GM23338 (cell line): ENCODE measurements at regions not wholly inside any gene's neighbourhood (a gene's known extent, or its start where the extent isn't known, plus 50 kb on each side); places are given as distances from the start of the nearest gene placed in this dataset.

Source experiments
- ATAC-seq: fragments of 200-7000 bp; cut with Tn5 transposase; 3 replicates; pipeline ENCODE4 v1.9.1; 2020
- DNase-seq: peaks from one replicate; pipeline ENCODE4 v3.0.0-alpha.2; 2015; ENCODE audit warnings: low spot score
- H2AFZ ChIP-seq: fragments of 200-600 bp; sonication (generic); 2 replicates; pipeline ENCODE4 v1.8.0; 2016; ENCODE audit warnings: antibody characterized with exemption, mild to moderate bottlenecking, moderate library complexity
- H3F3A ChIP-seq: fragments of 200-600 bp; sonication (generic); replicated peaks from 2 replicates; pipeline ENCODE4 v1.8.0; 2017; ENCODE audit warnings: antibody characterized with exemption, mixed run types, low read depth
- H3K27ac ChIP-seq: fragments of 200-600 bp; sonication (generic); 2 replicates; pipeline ENCODE4 v1.6.1; 2016; ENCODE audit warnings: low read depth
- H3K27me3 ChIP-seq: fragments of 200-600 bp; sonication (generic); 2 replicates; pipeline ENCODE4 v1.8.0; 2016; ENCODE audit warnings: mild to moderate bottlenecking, mixed run types, moderate library complexity; ENCODE audit not compliant: insufficient read depth
- H3K36me3 ChIP-seq: fragments of 200-600 bp; sonication (generic); 2 replicates; pipeline ENCODE4 v1.8.0; 2016; ENCODE audit warnings: mild to moderate bottlenecking; ENCODE audit not compliant: insufficient read depth
- H3K4me1 ChIP-seq: fragments of 200-600 bp; sonication (generic); 2 replicates; pipeline ENCODE4 v1.8.0; 2016; ENCODE audit warnings: mild to moderate bottlenecking, moderate library complexity; ENCODE audit not compliant: insufficient read depth
- H3K4me2 ChIP-seq: fragments of 200-600 bp; sonication (generic); 2 replicates; pipeline ENCODE4 v1.7.1; 2017; ENCODE audit warnings: mixed run types
- H3K4me3 ChIP-seq: fragments of 200-600 bp; sonication (generic); 2 replicates; pipeline ENCODE4 v1.6.1; 2016; ENCODE audit warnings: mixed run types
- H3K79me2 ChIP-seq: fragments of 200-600 bp; sonication (generic); replicated peaks from 2 replicates; pipeline ENCODE4 v1.8.0; 2017; ENCODE audit warnings: mild to moderate bottlenecking; ENCODE audit not compliant: insufficient read depth
- H3K9me2 ChIP-seq: fragments of 200-600 bp; sonication (generic); 2 replicates; pipeline ENCODE4 v1.8.0; 2017; ENCODE audit not compliant: insufficient read depth
- H4K20me1 ChIP-seq: fragments of 200-600 bp; sonication (generic); replicated peaks from 2 replicates; pipeline ENCODE4 v1.8.0; 2017; ENCODE audit warnings: mild to moderate bottlenecking; ENCODE audit not compliant: insufficient read depth
- H3K27ac Mint-ChIP-seq: 2 replicates; pipeline ENCODE4 v1.8.0; 2020; ENCODE audit warnings: inconsistent platforms, mild to moderate bottlenecking, moderate library complexity, mixed read lengths
- H3K27me3 Mint-ChIP-seq: 3 replicates; pipeline ENCODE4 v1.8.0; 2022; ENCODE audit warnings: low read depth, mild to moderate bottlenecking, moderate library complexity, mixed read lengths, inconsistent platforms; ENCODE audit not compliant: insufficient read depth, poor library complexity
- H3K36me3 Mint-ChIP-seq: 3 replicates; pipeline ENCODE4 v1.8.0; 2021; ENCODE audit warnings: low read depth, mild to moderate bottlenecking, inconsistent platforms, moderate library complexity, mixed read lengths
- H3K4me1 Mint-ChIP-seq: 3 replicates; pipeline ENCODE4 v1.8.0; 2020; ENCODE audit warnings: mild to moderate bottlenecking, inconsistent platforms, mixed read lengths
- H3K4me3 Mint-ChIP-seq: 3 replicates; pipeline ENCODE4 v1.8.0; 2021; ENCODE audit warnings: moderate library complexity, mild to moderate bottlenecking, inconsistent platforms, mixed read lengths
- H3K9me3 Mint-ChIP-seq: 3 replicates; pipeline ENCODE4 v1.8.0; 2020; ENCODE audit warnings: moderate library complexity, mild to moderate bottlenecking, inconsistent platforms, mixed read lengths
- ETS1 ChIP-seq: IDR thresholded peaks from 2 replicates; pipeline ENCODE4 v1.6.1; 2016; ENCODE audit warnings: antibody characterized with exemption
- EZH2phosphoT487 ChIP-seq: fragments of 200-600 bp; sonication (generic); IDR thresholded peaks from one replicate; pipeline ENCODE4 v1.8.1; 2018; ENCODE audit warnings: antibody characterized with exemption; ENCODE audit not compliant: unreplicated experiment
- POLR2AphosphoS5 ChIP-seq: IDR thresholded peaks from 2 replicates; pipeline ENCODE4 v1.6.1; 2016; ENCODE audit warnings: antibody characterized with exemption, low read depth
- STAT1 ChIP-seq: IDR thresholded peaks from one replicate; pipeline ENCODE4 v1.6.1; 2016; ENCODE audit warnings: antibody characterized with exemption; ENCODE audit not compliant: unreplicated experiment
- ZNF114 ChIP-seq: fragments of 250-450 bp; sonication (Bioruptor Pico); IDR thresholded peaks from 2 replicates; pipeline ENCODE4 v1.5.0; 2020; ENCODE audit warnings: mild to moderate bottlenecking, moderate library complexity
- ZNF331 ChIP-seq: fragments of 250-450 bp; sonication (Bioruptor Pico); IDR thresholded peaks from 2 replicates; pipeline ENCODE4 v1.5.0; 2020; ENCODE audit warnings: low read depth, mild to moderate bottlenecking, moderate library complexity
- ZNF462 ChIP-seq: fragments of 250-450 bp; sonication (Bioruptor Pico); IDR thresholded peaks from 2 replicates; pipeline ENCODE4 v1.5.0; 2020; ENCODE audit warnings: mild to moderate bottlenecking, moderate library complexity

GRCh38 chr11:41982276-41982675, 522.8 kb upstream of the LRRC4C start:
- Histone ChIP-seq H3K79me2 (no peaks in the 10 kb centered on the region), H3K4me1 (no peaks in the 10 kb centered on the region), H3F3A (no peaks in the 10 kb centered on the region), H4K20me1 (no peaks in the 10 kb centered on the region), H3K27me3 (no peaks in the 10 kb centered on the region), H3K9me2 (peaks cover 6% of the 10 kb centered on the region; the same call in 1 of the 2 replicates), H3K27ac (no peak overlapping the region), H3K4me2 (no peak overlapping the region), H3K4me3 (no peak overlapping the region), H2AFZ (no peak overlapping the region), H3K36me3 (no peaks in the 10 kb centered on the region)
- no peak for TF ChIP-seq ZNF114 (CRISPR knock-in tag)
- TF ChIP-seq POLR2AphosphoS5 = no peak
- TF ChIP-seq ZNF462 (CRISPR knock-in tag) = no peak
- TF ChIP-seq STAT1 = no peak
- TF ChIP-seq ETS1 = no peak
- no peak for TF ChIP-seq EZH2phosphoT487
- no peak for TF ChIP-seq ZNF331
- Mint-ChIP-seq H3K4me3 (no peak overlapping the region), H3K9me3 (peaks cover 50% of the 10 kb centered on the region), H3K36me3 (no peaks in the 10 kb centered on the region; the same call in 2 of the 3 replicates), H3K27me3 (peaks cover 4% of the 10 kb centered on the region), H3K27ac (no peak overlapping the region), H3K4me1 (no peaks in the 10 kb centered on the region)
- no peak for DNase-seq
- no peak for ATAC-seq
